ENCODE measurements at regions not wholly inside any gene's neighbourhood (a gene's known extent, or its start where the extent isn't known, plus 50 kb on each side); places are given as distances from the start of the nearest gene placed in this dataset.
A peak's percentile ranks its signal among the peaks of the same experiment; 100 is the strongest.

DNA sequence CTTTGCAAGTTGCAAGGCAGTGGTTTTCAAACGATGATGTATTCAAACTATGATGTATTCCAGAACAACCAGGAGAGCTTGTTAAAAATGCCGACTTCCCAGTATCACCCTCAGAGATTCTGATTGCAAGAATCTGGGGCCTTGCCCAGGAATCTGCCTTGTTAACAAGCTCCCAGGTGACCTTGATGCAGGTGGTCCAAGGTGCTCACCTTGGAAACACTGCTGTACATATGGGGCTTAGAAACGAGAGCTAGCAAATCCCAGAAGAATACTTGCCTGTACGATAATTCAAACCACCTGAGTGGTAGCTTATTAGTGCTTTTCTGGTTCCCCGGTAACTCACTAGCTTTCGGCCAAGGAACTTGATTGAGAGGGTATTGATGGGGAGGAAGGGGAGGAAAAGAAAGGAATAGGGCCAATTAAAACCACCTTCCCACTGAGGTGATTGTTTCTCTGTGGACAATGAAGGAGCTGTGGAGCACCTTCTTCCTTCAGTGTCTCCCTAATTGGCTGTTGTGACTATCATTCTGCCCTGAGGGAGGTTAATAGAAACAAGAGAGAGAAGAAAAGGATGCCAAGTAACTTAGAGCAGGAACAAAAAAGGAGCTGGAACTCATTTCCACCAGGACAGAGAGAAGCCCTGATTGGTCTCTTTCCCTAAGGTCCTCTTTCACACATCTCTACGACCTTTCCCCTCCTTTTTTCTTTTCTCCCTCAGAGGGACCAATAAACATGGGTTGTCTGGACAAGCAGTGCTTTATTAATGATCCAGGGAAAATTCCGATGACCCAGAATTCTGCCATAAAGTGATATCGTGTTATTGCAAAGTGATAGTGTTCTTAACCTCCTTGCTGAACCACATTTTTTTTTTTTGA is 218.8 kb downstream of the TMEM167A start:
- DNase-seq, result no peak
- intact Hi-C loops (cut with DNase I), result no loop called here

DNA sequence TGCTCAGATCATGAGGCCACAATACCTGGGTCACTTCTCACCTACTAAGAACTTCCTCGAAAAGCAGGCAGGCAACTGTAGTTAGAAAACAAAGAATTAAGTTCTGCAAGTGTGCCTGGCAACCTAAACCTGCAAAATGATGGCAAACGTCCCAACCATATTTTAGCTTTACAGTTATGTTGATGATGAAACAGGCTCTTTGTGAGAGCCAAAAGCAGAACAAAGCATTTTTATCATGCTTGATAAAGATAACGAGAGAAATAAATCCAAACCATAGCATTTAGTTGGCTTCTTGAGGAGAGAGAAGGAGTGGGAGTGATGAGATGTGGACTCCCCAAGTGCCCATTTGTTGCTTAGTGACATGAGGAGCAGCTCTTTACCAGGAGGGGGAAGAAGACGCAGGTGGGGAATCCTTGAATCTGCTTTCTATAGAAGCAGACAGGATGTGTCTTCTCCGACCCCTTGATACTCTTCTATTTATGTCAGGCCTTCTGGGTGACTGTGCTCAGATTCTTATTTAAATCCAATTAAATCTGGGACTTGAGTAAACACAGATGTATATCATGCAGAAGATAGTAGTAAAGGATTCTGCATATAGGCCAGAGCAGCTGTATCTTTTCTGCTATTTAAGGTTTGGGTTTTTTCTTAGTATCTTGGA is 221.2 kb downstream of the TMEM167A start:
- no peak for DNase-seq
- intact Hi-C loops (cut with DNase I), result no loop called here

DNA sequence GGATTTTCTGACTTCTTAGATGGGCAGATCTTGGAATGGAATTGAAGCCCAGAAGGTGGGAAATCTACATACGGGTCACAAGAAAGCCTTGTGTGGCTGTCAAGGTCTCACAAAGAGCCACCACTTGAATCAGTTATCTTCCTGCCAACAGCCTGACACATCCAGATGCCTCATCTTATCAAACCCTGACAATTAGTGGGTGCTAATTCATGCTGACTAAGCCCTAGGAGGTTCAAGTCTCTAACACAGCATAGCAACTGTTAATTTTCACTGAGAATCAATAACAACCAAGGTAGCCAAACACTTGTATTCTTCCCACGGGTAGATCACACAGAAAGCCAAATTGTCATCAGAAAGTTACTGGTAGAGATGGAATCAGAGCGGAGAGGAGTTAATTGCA is 222.2 kb downstream of the TMEM167A start:
- DNase-seq, result no peak
- intact Hi-C loops (cut with DNase I), result no loop called here

DNA sequence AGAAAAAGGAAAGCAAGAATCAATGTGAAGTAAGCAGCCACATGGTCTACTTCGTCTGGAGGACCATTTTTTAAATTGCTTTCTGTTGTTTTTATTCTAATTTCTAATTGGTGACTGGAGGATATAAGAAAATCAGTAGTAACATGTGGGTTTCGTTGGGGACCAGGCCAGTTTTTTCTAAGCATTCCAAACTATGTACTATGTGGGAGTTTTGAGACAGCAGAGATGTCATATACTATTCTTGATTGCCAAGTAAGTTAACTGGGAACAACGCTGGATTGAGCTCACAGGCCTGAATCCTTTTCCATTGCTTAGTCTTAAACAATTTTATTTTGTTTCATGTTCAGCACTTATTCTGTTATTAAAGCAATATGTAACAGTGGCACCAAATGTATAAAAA is 225.7 kb downstream of the TMEM167A start:
- intact Hi-C loops (cut with DNase I), result no loop called here
- DNase-seq, result no peak

DNA sequence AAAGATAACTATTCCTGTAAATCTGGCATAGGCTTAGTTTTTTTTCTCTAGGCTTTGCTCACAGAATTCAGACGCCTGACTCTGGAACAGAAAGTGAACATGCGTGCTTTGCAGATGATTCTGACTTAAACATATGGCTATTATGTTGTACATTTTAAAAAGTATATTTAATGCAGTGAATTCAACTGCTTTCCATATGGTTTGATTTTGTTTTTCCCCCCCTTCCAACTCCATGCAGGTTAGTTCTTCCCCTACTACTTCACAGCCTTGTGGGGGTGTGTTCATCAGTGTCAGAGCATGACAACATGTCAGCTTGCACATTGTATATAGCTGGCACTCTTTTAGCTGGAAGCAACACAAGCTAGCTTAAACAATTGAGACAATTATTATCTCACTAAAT is 226.8 kb downstream of the TMEM167A start:
- DNase-seq, result no peak
- intact Hi-C loops (cut with DNase I), result no loop called here

DNA sequence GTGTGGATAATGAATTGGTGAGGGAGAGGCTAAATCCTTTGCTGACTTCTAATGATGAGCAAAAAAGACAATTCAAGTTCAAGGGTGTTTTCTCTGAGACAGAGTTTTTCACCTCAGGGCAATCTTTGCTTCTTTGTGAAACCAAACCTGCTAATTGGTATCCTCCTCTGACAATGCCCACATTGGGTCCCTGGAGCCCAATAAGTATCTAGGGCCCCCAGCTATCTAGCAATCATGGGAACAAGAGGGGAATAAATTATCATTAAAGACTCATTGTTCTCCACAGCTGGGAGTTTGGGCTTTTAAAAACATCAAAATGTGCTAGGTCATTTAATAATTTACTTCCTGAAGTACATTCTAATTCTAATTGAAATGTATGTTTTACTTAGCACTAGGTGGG is 227.3 kb downstream of the TMEM167A start:
- DNase-seq, result no peak
- intact Hi-C loops (cut with DNase I), result no loop called here

DNA sequence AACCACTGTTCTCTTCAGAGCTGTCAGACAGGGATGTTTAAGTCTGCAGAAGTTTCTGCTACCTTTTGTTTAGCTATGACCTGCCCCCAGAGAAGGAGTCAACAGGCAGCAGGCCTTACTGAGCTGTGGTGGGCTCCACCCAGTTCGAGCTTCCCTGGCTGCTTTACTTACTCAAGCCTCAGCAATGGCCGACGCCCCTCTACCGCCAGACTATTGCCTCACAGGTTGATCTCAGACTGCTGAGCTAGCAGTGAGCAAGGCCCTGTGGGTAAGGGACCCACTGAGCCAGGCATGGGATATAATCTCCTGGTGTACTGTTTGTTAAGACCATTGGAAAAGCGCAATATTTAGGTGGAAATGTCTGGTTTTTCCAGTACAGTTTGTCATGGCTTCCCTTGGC is 229.6 kb downstream of the TMEM167A start:
- peak in 2 of 10 donors; percentile 60 to 63 for DNase-seq
- intact Hi-C loops (cut with DNase I), result no loop called here

DNA sequence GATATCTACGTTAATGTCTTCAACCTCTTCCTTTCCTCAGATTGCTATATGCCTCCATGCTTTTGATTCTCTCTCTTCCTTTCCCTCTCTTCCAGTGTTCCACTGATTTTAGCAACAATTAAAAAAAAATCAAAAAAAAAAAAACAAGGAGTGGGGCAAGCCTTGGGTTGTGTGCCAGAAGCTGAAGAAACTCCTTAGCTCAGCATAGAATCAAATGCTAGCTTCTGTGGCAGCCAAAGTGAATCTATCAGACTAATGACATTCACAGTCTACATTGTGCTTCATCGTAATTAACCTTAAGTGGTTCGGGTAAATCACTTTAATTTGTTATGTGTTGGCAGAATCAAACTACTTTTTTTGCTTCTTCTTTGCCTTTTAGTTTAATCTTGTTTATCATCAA is 237.3 kb downstream of the TMEM167A start:
- intact Hi-C loops (cut with DNase I), result no loop called here
- DNase-seq, result no peak

DNA sequence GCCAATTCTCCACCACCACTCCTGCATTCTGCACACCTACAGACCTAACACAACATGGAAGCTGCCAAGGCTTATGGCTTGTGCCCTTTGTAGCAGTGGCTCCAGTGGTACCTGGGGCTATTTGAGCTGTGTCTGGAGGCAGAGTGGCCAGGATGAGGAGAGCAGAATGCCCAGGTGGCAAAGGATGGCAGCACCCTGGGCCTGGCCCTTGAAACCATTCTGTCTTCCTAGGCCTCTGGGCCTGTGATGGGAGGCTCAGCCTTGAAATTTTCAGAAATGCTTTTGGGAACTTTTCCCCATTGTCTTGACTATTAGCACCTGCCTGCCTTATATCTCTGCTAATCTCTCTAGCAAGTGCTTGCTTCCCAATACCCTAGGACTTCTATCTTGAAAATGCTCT is 241.7 kb downstream of the TMEM167A start:
- DNase-seq, result no peak
- intact Hi-C loops (cut with DNase I), result no loop called here

DNA sequence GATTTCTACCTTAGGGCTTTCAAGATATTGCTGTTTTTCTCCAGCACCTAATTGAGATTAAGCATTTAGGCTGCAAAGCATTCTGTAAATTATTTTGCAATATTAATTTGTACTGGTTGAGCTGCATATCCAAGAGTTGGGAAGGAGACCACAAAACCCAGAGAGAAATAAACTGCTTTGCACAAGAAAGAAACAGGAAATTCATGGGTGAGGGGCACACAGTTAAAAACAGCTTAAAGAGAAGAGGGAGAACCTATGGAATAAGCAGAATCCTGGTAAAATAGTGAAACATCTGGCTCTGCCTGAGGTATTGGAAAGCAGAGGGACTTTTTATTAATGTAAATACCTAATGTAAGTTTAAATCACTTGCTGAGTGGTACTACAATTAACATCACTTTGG is 243.0 kb downstream of the TMEM167A start:
- intact Hi-C loops (cut with DNase I), result no loop called here
- DNase-seq, result no peak

DNA sequence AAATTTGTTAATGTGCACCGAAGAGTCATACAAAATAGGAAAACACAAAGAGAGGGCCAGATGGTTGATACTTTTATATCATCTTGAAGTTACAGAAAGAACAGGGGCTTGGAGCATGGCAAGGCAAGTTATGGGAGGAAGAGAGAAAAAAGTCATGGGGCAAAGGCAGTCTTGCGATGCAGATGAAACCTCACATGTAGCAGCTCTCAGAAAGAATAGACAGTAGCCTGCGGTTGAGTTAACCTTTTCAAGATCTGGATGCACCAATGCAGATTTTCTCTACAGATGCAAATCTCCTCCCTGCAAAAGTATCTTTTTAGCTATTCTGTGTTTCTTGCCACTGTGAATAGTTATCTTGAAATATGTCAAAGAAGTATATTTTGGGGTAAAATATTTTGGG is 243.9 kb downstream of the TMEM167A start:
- intact Hi-C loops (cut with DNase I), result no loop called here
- DNase-seq, result no peak

DNA sequence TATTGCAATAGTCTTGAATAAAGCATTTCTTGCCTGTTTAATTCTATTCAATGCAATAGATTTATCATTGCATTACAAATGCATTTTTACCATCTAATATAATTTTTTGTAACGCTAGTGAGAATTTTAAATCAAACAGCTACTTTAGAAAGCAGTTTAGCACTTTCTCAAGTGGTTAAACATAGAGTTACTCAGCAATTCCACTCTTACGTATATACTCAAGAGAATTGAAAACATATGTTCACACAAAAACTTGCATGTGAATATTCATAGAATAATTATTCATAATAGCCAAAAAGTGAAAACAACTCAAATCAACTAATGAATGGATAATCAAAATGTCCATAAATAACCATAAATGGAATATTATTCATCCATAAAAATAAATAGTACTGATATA is 244.7 kb downstream of the TMEM167A start:
- DNase-seq, result no peak
- intact Hi-C loops (cut with DNase I), result no loop called here

DNA sequence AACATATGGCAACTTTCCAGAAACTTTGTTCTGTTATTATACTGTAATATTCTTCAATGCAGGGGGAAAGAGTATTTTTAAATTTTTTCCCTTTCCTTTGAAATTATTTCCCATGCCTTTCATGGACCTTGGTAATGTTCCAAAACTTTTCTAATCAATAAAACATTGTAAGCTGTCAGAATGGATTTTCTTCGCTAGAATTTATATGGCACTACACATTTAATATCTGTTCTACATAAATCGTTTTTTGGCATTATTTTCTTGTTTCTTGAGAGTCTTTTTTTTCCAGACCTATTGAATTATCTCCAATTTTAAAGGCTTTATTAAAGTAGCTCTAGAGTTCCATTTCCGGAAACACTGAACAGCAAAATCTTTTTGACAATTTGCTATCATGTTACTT is 249.0 kb downstream of the TMEM167A start:
- no peak for DNase-seq
- intact Hi-C loops (cut with DNase I), result no loop called here

DNA sequence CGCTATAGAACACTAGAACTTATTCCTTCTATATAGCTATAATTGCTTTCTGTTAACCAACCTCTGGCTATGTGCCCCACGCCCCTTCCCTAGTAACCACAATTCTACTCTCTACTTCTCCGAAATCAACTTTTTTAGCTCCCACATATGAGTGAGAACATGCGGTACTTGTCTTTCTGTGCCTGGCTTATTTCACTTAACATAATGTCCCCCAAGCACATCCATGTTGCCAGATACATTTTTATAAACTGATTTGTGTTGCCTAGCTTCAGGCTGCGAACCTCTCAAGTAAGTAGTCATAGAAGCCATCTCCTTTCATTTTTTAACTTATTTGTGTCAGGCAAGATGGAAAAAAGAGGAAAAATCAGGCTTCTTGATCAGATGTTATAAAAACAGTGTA is 249.5 kb downstream of the TMEM167A start:
- intact Hi-C loops (cut with DNase I), result no loop called here
- no peak for DNase-seq

DNA sequence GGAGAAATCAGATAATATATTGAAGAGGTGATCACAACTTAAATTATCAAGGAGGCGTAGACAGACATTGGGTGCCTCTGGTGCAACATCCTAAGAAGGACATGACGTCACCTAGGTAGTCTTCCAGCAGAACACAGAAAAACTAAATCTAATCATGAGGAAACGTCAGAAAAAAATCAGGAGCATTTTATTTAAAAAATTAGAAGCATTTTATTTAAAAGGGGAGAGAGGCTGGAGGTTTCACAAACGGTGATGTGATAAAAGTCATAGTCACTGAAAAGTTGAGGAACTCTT is 254.6 kb downstream of the TMEM167A start:
- intact Hi-C loops (cut with DNase I), result no loop called here
- no peak for DNase-seq

DNA sequence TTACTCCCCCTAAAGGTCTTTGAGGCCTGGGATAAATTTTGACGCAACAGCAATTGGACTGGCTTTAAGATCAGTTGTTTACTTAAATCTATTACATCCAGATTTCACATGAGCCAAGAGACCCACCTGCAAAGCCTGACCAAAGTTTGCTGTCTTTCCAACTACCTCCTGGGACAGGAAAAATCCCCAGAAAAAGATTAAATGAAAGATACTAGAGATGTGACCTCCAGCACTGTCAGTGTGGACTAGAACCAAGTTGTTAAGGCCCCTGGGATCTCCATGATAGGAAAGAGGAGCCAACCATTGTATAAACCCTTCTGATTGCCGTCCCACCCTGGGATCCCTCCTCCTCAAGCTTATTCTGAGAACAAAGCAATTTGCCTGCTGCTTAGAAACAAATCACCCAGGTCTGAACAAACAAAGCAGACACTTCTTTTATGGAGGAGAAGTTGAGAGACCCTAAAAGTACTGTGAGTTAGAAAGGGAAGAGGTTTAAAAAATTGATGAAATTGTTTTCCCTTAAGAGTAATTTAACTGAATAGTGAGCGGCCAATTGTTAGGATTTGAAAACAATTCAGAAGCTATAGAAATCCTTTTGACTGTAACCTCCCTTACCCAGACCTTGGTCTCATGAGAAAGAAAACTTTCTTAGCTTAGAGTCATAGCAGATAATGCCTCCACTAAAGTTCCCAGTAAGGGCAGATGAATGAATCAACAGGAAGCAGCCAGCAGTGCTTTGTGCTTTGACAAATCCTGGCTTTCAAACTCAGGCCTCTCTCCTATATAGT is 255.2 kb downstream of the TMEM167A start:
- no peak for DNase-seq

DNA sequence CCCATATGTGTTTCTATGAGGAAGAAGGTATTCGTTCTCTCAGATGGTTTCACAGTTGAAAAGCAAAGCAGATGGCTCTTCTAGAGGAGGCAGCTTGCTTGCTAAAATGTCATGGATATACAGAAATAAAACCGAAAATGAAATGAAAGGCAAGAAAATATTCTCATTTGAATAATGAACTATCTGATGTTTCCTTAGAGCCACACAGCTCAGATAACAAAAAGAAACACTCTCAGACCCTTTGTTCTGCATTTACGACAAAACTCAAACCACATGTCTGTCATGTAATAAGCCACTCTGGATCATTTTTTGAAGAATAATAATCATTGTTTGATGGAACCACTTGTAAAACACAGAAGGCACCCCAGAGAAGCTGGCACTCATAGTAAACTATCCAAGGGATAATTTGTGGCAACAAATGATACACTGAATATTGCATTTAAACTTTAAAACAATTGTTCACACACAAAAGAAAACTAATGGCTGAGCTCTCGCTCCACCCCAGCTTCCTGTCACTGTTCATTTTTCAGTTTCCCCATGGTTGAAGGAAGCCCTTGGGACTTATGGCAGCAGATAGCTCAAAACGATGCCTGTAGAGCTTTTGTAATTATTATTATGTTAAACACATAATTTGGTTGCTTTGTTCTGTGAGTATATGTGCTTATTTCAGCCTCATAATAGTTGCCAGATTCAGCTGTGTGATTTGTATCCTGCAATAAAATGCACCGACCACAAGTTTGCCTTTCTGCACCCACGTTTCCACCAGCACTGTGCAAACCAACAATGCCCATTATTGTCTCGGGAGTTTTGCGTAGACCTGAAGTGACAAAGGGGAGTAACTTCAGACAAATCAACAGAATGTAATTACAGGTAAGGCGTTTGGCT is 256.0 kb downstream of the TMEM167A start:
- DNase-seq, result no peak
- intact Hi-C loops (cut with DNase I), result no loop called here

More for the DNA sequence above, 255.2 kb downstream of the TMEM167A start:
- intact Hi-C loops (cut with DNase I), result no loop called here

DNA sequence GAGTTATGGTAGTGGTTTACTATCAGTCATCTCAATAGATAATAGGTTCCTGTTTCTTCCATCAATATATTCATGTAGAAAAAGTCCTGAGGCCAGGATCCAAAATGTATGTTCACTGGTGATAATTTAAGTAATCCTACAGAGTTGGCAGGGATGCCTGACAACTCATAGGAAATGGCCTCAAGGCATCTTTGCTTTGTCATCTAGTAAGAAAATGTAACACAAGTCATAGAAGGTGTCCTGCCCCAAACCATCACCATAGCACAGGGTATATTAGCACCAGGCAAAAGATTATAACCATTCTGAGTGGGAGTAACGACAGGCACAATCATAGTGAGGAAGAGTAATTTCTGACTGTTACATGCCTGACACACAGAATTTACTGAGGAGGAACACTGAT is 257.0 kb downstream of the TMEM167A start:
- DNase-seq, result no peak
- intact Hi-C loops (cut with DNase I), result no loop called here

DNA sequence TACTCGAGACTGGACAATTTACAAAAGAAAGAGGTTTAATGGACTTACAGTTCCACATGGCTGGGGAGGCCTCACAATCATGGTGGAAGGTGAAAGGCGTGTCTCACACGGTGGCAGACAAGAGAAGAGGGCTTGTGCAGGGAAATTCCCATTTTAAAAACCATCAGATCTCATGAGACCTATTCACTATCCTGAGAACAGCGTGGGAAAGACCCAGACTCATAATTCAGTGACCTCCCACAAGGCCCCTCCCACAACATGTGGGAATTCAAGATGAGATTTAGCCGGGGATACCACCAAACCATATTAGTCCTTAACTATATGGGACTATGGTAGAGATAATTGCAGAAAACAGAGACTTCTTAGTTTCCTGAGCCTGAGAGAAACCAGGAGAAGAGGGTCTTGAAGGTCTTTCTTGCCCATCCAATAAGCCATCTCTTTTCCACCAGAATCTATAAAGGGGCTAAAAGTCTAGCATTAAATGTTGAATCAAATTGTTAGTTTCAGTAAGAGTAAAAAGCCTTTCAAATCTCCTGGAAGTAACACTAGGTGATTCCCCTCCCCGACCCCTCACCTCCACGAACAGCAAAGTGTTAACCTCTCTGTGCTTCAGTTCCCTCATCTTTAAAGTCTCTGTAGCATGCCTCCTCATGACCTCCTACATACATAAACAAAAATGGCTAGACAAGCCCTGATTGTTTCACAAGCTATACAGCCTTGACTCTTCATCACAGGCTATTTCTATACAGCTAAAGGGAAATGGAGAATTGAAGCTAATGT is 259.1 kb downstream of the TMEM167A start:
- intact Hi-C loops (cut with DNase I), result no loop called here
- DNase-seq, result no peak

DNA sequence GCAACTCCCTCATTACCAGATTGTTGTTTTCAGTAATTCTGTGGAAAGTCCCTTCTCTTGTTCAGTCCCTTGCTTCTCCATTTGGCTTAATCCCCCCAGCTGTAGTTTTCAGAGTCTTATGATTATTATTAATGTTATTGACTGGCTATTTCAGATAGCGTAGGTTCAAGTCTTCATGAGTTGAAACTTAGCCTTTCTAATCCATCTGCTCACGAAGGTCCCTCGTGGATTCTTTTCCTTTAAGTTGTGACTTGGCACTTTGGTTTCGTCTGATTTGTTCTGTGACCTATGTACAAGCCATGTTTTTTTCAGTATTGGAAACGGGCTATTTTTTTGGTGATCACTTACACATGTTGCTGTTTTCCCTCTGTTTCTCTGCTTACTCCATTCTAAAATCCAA is 260.3 kb downstream of the TMEM167A start:
- no peak for DNase-seq
- intact Hi-C loops (cut with DNase I), result no loop called here
